H1 (cell line): ENCODE measurements at regions not wholly inside any gene's neighbourhood (a gene's known extent, or its start where the extent isn't known, plus 50 kb on each side); places are given as distances from the start of the nearest gene placed in this dataset.
"Not testable (repeated sequence)": the region's sequence is repeated elsewhere in the genome, so short reads cannot be mapped to it uniquely, and the experiment has no call there.

Source experiments
- CTCF ChIA-PET: fragments of 300-600 bp; sonication (Branson Sonifier 250); formaldehyde crosslinking; loops from one replicate; lab custom pipeline; 2021; ENCODE audit not compliant: partially characterized antibody; lab: Charles Lee
- POLR2A ChIA-PET: fragments of 300-600 bp; sonication (Branson Sonifier 250); formaldehyde crosslinking; loops from one replicate; lab custom pipeline; 2021; ENCODE audit warnings: inconsistent platforms; ENCODE audit not compliant: partially characterized antibody; lab: Charles Lee
- DNase-seq, 2 experiments: peaks; one replicate each; pipeline versions ENCODE4 v3.0.0 to v3.0.0-alpha.2; 2010 to 2022; ENCODE audit warnings: low spot score in 2 of 2, low read depth in 1 of 2, mixed read lengths in 1 of 2
- FAIRE-seq: peaks from 2 replicates; lab custom pipeline; 2011; peaks lifted over from hg19 to GRCh38; lab: Jason Lieb, UNC
- H2AFZ ChIP-seq: 2 replicates; pipeline ENCODE4 v1.8.1; 2012; ENCODE audit warnings: low read length, inconsistent platforms
- H2AK5ac ChIP-seq: 2 replicates; pipeline ENCODE4 v1.6.1; 2013; ENCODE audit warnings: low read depth, low read length
- H2BK120ac ChIP-seq: replicated peaks from 2 replicates; pipeline ENCODE3; 2013; ENCODE audit warnings: low read depth, low read length, inconsistent platforms
- H2BK12ac ChIP-seq: 2 replicates; pipeline ENCODE4 v1.6.1; 2013; ENCODE audit warnings: low read depth, low read length
- H2BK15ac ChIP-seq: 2 replicates; pipeline ENCODE4 v1.6.1; 2013; ENCODE audit warnings: low read length
- H2BK20ac ChIP-seq: 2 replicates; pipeline ENCODE4 v1.6.1; 2013; ENCODE audit warnings: low read length
- H2BK5ac ChIP-seq: 2 replicates; pipeline ENCODE4 v1.6.1; 2013; ENCODE audit warnings: low read depth, low read length
- H3K14ac ChIP-seq: 2 replicates; pipeline ENCODE4 v1.6.1; 2013; ENCODE audit warnings: inconsistent platforms; ENCODE audit not compliant: insufficient read length
- H3K18ac ChIP-seq: 2 replicates; pipeline ENCODE4 v1.6.1; 2013; ENCODE audit warnings: low read length; ENCODE audit errors: extremely low read depth
- H3K23ac ChIP-seq: 2 replicates; pipeline ENCODE4 v1.6.1; 2013; ENCODE audit warnings: inconsistent platforms; ENCODE audit not compliant: insufficient read length
- H3K23me2 ChIP-seq: 2 replicates; pipeline ENCODE4 v1.6.1; 2013; ENCODE audit warnings: low read depth, low read length
- H3K27ac ChIP-seq: 2 replicates; pipeline ENCODE4 v1.6.1; 2011; ENCODE audit warnings: low read depth, low read length, inconsistent platforms
- H3K27me3 ChIP-seq, 4 experiments: replicated peaks in 1 of 4; 1 replicate in 1 of 4; 2 replicates in 3 of 4; pipeline versions ENCODE4 v1.6.1 to v1.8.1; 2011 to 2013; ENCODE audit warnings: low read length in 3 of 4, mild to moderate bottlenecking in 3 of 4, inconsistent platforms in 2 of 4, mixed read lengths in 2 of 4, moderate library complexity in 1 of 4; ENCODE audit not compliant: control insufficient read depth in 3 of 4, insufficient read depth in 3 of 4; ENCODE audit errors: extremely low read depth in 1 of 4
- H3K36me3 ChIP-seq, 4 experiments: 2 replicates each; pipeline versions ENCODE4 v1.6.1 to v1.8.1; 2011 to 2013; ENCODE audit warnings: mild to moderate bottlenecking in 4 of 4, low read length in 3 of 4, moderate library complexity in 2 of 4, control low read depth in 1 of 4, inconsistent platforms in 1 of 4; ENCODE audit not compliant: insufficient read depth in 4 of 4, control insufficient read depth in 2 of 4
- H3K4ac ChIP-seq: replicated peaks from 2 replicates; pipeline ENCODE3; 2013; ENCODE audit warnings: low read length, low read depth, mixed read lengths, inconsistent platforms; ENCODE audit not compliant: insufficient read length
- H3K4me1 ChIP-seq, 4 experiments: replicated peaks in 1 of 4; 1 replicate in 1 of 4; 2 replicates in 3 of 4; pipeline versions ENCODE4 v1.6.1 to v1.8.1; 2011 to 2013; ENCODE audit warnings: low read length in 3 of 4, inconsistent platforms in 2 of 4, mixed read lengths in 1 of 4; ENCODE audit not compliant: insufficient read depth in 4 of 4, control insufficient read depth in 3 of 4
- H3K4me2 ChIP-seq, 2 experiments: 2 replicates each; pipeline versions ENCODE4 v1.6.1 to v1.8.1; 2011 to 2013; ENCODE audit warnings: low read depth in 2 of 2, low read length in 2 of 2, control low read depth in 1 of 2, inconsistent platforms in 1 of 2, mild to moderate bottlenecking in 1 of 2; ENCODE audit not compliant: insufficient read depth in 1 of 2
- H3K4me3 ChIP-seq, 4 experiments: fragments of 200-600, 300-600 bp in 1 of 4; sonication (generic), shearing (Covaris generic), sonication (Bioruptor Twin) in 1 of 4; 2 replicates each; pipeline versions ENCODE4 v1.5.1 to v1.8.1; 2011 to 2016; ENCODE audit warnings: low read length in 4 of 4, low read depth in 3 of 4, control low read depth in 2 of 4, inconsistent platforms in 2 of 4, mild to moderate bottlenecking in 2 of 4, mixed read lengths in 1 of 4, moderate library complexity in 1 of 4; ENCODE audit not compliant: insufficient read depth in 2 of 4; ENCODE audit errors: extremely low read depth in 1 of 4
- H3K56ac ChIP-seq: replicated peaks from 2 replicates; pipeline ENCODE3; 2013; ENCODE audit warnings: low read depth, mild to moderate bottlenecking, mixed read lengths, low read length, inconsistent platforms; ENCODE audit not compliant: insufficient read length
- H3K79me1 ChIP-seq: 2 replicates; pipeline ENCODE4 v1.6.1; 2013; ENCODE audit warnings: low read depth, low read length, control low read depth
- H3K79me2 ChIP-seq, 2 experiments: 2 replicates each; pipeline versions ENCODE4 v1.6.1 to v1.8.1; 2012 to 2013; ENCODE audit warnings: low read length in 2 of 2, mild to moderate bottlenecking in 2 of 2, inconsistent platforms in 1 of 2; ENCODE audit not compliant: insufficient read depth in 2 of 2, control insufficient read depth in 1 of 2
- H3K9ac ChIP-seq, 4 experiments: replicated peaks in 1 of 4; 1 replicate in 1 of 4; 2 replicates in 3 of 4; pipeline versions ENCODE4 v1.6.1 to v1.8.1; 2011 to 2013; ENCODE audit warnings: low read depth in 3 of 4, low read length in 3 of 4, control low read depth in 2 of 4, mild to moderate bottlenecking in 2 of 4, moderate library complexity in 2 of 4, inconsistent platforms in 1 of 4; ENCODE audit errors: extremely low read depth in 1 of 4
- H3K9me3 ChIP-seq, 2 experiments: 2 replicates each; pipeline versions ENCODE4 v1.6.1 to v1.8.1; 2012 to 2013; ENCODE audit warnings: mild to moderate bottlenecking in 2 of 2, moderate library complexity in 2 of 2, control low read depth in 1 of 2, inconsistent platforms in 1 of 2, low read depth in 1 of 2, low read length in 1 of 2, mixed read lengths in 1 of 2; ENCODE audit not compliant: insufficient read depth in 2 of 2
- H4K20me1 ChIP-seq, 2 experiments: replicated peaks in 1 of 2; 2 replicates each; pipeline versions ENCODE3 to v1.8.1; 2011 to 2013; ENCODE audit warnings: inconsistent platforms in 2 of 2, low read length in 2 of 2, mild to moderate bottlenecking in 1 of 2; ENCODE audit not compliant: insufficient read depth in 2 of 2, control insufficient read depth in 1 of 2
- H4K5ac ChIP-seq: 2 replicates; pipeline ENCODE4 v1.6.1; 2013; ENCODE audit warnings: low read length, low read depth, mixed read lengths, inconsistent platforms; ENCODE audit not compliant: insufficient read length
- H4K8ac ChIP-seq: 2 replicates; pipeline ENCODE4 v1.8.0; 2013; ENCODE audit warnings: mild to moderate bottlenecking, moderate library complexity, low read length, inconsistent platforms; ENCODE audit not compliant: insufficient read depth; ENCODE audit errors: extremely low read depth
- H4K91ac ChIP-seq: replicated peaks from 2 replicates; pipeline ENCODE3; 2013; ENCODE audit warnings: low read length, mixed read lengths, inconsistent platforms; ENCODE audit not compliant: insufficient read length
- WGBS, 2 experiments: shearing (Covaris generic) in 1 of 2; methylation state at CpG; one replicate each; pipeline versions ENCODE4 v1.1.6 to v1.1.7; 2013 to 2015; ENCODE audit warnings: low lambda C conversion rate in 2 of 2, mixed read lengths in 2 of 2, inconsistent platforms in 1 of 2, low coverage in 1 of 2, missing lambda C conversion rate in 1 of 2; ENCODE audit not compliant: insufficient replicate concordance in 2 of 2, insufficient coverage in 1 of 2, insufficient read length in 1 of 2; ENCODE audit errors: extremely low coverage in 1 of 2, missing lambda C conversion rate in 1 of 2; 5-methylcytosine and 5-hydroxymethylcytosine counted together

DNA sequence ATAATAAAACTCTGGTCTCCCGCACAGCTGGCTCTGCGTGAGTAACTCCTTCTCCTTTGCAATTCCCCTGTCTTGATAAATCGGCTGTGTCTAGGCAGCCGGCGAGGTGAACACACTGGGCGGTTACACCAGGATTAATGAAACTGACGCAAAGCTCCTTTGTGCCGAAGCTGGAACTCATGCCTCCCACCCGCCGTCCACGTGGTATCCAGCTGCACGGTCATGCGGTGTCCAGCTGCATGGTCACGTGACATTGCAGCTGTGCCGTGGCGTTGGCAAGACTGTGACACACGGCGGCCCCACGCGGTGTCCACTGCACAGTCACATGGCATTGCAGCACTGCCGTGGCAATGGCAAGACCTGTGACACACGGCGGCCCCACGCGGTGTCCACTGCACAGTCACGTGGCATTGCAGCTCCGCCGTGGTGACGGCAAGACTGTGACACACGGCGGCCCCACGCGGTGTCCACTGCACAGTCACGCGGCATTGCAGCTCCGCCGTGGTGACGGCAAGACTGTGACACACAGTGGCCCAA, 350.6 kb downstream of the CNTNAP3B start:
- H2BK15ac ChIP-seq, H3K79me1 ChIP-seq, POLR2A ChIA-PET, H3K27ac ChIP-seq, H3K56ac ChIP-seq, H4K91ac ChIP-seq, H2BK120ac ChIP-seq, H3K36me3 ChIP-seq, H2AK5ac ChIP-seq, H3K9ac ChIP-seq, H3K4me2 ChIP-seq, H3K18ac ChIP-seq, H2BK20ac ChIP-seq, CTCF ChIA-PET, H4K20me1 ChIP-seq, H4K5ac ChIP-seq, H3K9me3 ChIP-seq, FAIRE-seq, H3K27me3 ChIP-seq, H3K4me3 ChIP-seq, H3K79me2 ChIP-seq, H2AFZ ChIP-seq, H4K8ac ChIP-seq, H2BK5ac ChIP-seq, H2BK12ac ChIP-seq, H3K14ac ChIP-seq, H3K4me1 ChIP-seq, DNase-seq, H3K4ac ChIP-seq, H3K23ac ChIP-seq: not testable (repeated sequence)
- WGBS, 2 experiments = 89% methylated on average over 24 of the region's 38 CpGs; no CpG with 5 or more reads in 1 of the 2 experiments
- H3K23me2 ChIP-seq = peaks cover 11% of the 10 kb centered on the region; the same call in 1 of the 2 replicates

DNA sequence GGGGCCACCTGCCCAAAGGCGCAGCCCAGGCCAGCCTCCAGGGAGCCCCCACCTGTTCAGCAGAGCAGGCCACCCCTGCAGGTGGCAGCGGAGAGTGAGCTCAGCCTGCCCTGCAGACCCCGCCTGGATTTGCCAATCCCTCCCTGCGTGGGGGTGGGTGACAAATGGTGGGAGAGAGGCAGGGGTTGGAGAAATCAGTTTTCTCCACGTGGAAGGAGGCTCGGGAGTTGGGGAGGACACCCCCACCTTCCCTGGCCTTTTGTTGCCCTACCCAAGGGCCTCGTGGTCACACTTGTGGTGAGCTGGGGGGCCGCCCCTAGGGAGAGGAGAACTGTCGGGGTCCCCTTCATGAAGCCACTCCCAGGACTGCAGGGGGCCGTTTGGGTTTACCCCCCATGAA, 351.7 kb downstream of the CNTNAP3B start:
- H3K9me3 ChIP-seq, H3K27me3 ChIP-seq, H3K27ac ChIP-seq, CTCF ChIA-PET, H3K4me3 ChIP-seq, H2BK15ac ChIP-seq, H2BK12ac ChIP-seq, H2AFZ ChIP-seq, H3K14ac ChIP-seq, H3K4ac ChIP-seq, H4K91ac ChIP-seq, H4K8ac ChIP-seq, H3K56ac ChIP-seq, H3K4me1 ChIP-seq, H4K5ac ChIP-seq, H3K18ac ChIP-seq, H3K79me2 ChIP-seq, H4K20me1 ChIP-seq, DNase-seq, H2BK120ac ChIP-seq, H3K23ac ChIP-seq, H3K9ac ChIP-seq, H2AK5ac ChIP-seq, H3K4me2 ChIP-seq, H3K36me3 ChIP-seq, FAIRE-seq, H3K79me1 ChIP-seq, POLR2A ChIA-PET, H2BK5ac ChIP-seq, H2BK20ac ChIP-seq: not testable (repeated sequence)
- 75% methylated on average over 5 of the region's 10 CpGs; no CpG with 5 or more reads in 1 of the 2 experiments for WGBS, 2 experiments
- H3K23me2 ChIP-seq = peaks cover 11% of the 10 kb centered on the region; the same call in 1 of the 2 replicates
